ENCODE measurements at regions not wholly inside any gene's neighbourhood (a gene's known extent, or its start where the extent isn't known, plus 50 kb on each side); places are given as distances from the start of the nearest gene placed in this dataset.

- peaks cover 32 to 38% of the 10 kb centered on the region in 2 experiments; a peak in 3 of 4 replicates for H3K9me3 ChIP-seq (ENCODE audit: control insufficient read depth in 1 of 2, insufficient read depth in 1 of 2, low read depth in 1 of 2, low read length in 2 of 2)
- no peaks in the 10 kb centered on the region for H3K4me1 ChIP-seq (ENCODE audit: control insufficient read depth in 1 of 2, insufficient read depth in 2 of 2, low read length in 2 of 2)
- H2AFZ ChIP-seq (ENCODE audit: low read depth, low read length, poor library complexity, severe bottlenecking), result no peak overlapping the region
- no peak overlapping the region for H3K27ac ChIP-seq (ENCODE audit: low read depth, low read length)
- no peaks in the 10 kb centered on the region for H4K20me1 ChIP-seq (ENCODE audit: insufficient read depth)
- ChIA-PET CTCF (no interaction called here), POLR2A (no interaction called here), RAD21 (ENCODE audit: low non-redundant PET in 1 of 2, low total read pairs in 2 of 2, uncharacterized antibody in 2 of 2, unreplicated experiment in 2 of 2) (no interaction called here)
- no peak for DNase-seq (ENCODE audit: low read depth, low spot score)
- H3K4me2 ChIP-seq (ENCODE audit: low read length), result no peak overlapping the region
- TF ChIP-seq POLR2AphosphoS5 (IDR thresholded peaks at IDR 0.05; ENCODE audit: low read depth, low read length) (no peak), CEBPB (IDR thresholded peaks at IDR 0.05; ENCODE audit: low read depth) (no peak), ATF3 (IDR thresholded peaks at IDR 0.05) (no peak), REST (IDR thresholded peaks at IDR 0.05; ENCODE audit: low read depth) (no peak), ZFX (IDR thresholded peaks at IDR 0.05) (no peak)
- intact Hi-C loops (cut with micrococcal nuclease), result no loop called here
- no peak overlapping the region for H3K4me3 ChIP-seq (replicated peaks in 1 of 2; ENCODE audit: low read depth in 1 of 2, low read length in 2 of 2)
- no peak for ATAC-seq
- H3K9me2 ChIP-seq (ENCODE audit: insufficient read depth), result no peaks in the 10 kb centered on the region
- H3K27me3 ChIP-seq (ENCODE audit: insufficient read depth, low read length), result no peaks in the 10 kb centered on the region
- H3K36me3 ChIP-seq (ENCODE audit: control insufficient read depth in 1 of 2, insufficient read depth in 2 of 2, low read length in 2 of 2), result no peaks in the 10 kb centered on the region
- no peak overlapping the region for H3K9ac ChIP-seq (ENCODE audit: low read length)
- BruUV-seq (replicated peaks), result no TSS peak
- no peaks in the 10 kb centered on the region for H3K79me2 ChIP-seq (ENCODE audit: insufficient read depth, low read length)
Observed at GRCh38 chr17:54521137-54521536, 379.5 kb upstream of the TOM1L1 start.

GRCh38 chr17:54524501-54524900 lies 376.2 kb upstream of the TOM1L1 start:
- ChIA-PET POLR2A (no interaction called here), RAD21 (ENCODE audit: low non-redundant PET in 1 of 2, low total read pairs in 2 of 2, uncharacterized antibody in 2 of 2, unreplicated experiment in 2 of 2) (no interaction called here), CTCF (no interaction called here)
- Histone ChIP-seq H3K4me3 (replicated peaks in 1 of 2; ENCODE audit: low read depth in 1 of 2, low read length in 2 of 2) (no peak overlapping the region), H3K4me2 (ENCODE audit: low read length) (no peak overlapping the region), H3K27ac (ENCODE audit: low read depth, low read length) (no peak overlapping the region), H3K4me1 (ENCODE audit: control insufficient read depth in 1 of 2, insufficient read depth in 2 of 2, low read length in 2 of 2) (no peaks in the 10 kb centered on the region), H3K9me2 (ENCODE audit: insufficient read depth) (no peaks in the 10 kb centered on the region), H3K36me3 (ENCODE audit: control insufficient read depth in 1 of 2, insufficient read depth in 2 of 2, low read length in 2 of 2) (no peaks in the 10 kb centered on the region), H4K20me1 (ENCODE audit: insufficient read depth) (no peaks in the 10 kb centered on the region), H3K79me2 (ENCODE audit: insufficient read depth, low read length) (no peaks in the 10 kb centered on the region), H3K9me3 (ENCODE audit: control insufficient read depth in 1 of 2, insufficient read depth in 1 of 2, low read depth in 1 of 2, low read length in 2 of 2) (peaks cover 26 to 40% of the 10 kb centered on the region in 2 experiments; a peak in 2 of 4 replicates), H3K27me3 (ENCODE audit: insufficient read depth, low read length) (no peaks in the 10 kb centered on the region), H3K9ac (ENCODE audit: low read length) (no peak overlapping the region), H2AFZ (ENCODE audit: low read depth, low read length, poor library complexity, severe bottlenecking) (no peak overlapping the region)
- DNase-seq (ENCODE audit: low read depth, low spot score) (no peak), ATAC-seq (no peak)
- intact Hi-C loops (cut with micrococcal nuclease), result no loop called here
- TF ChIP-seq CTCF (IDR thresholded peaks at IDR 0.05 in 2 of 3, conservative IDR thresholded peaks at IDR 0.05 in 1 of 3; ENCODE audit: borderline replicate concordance in 1 of 3, insufficient read depth in 1 of 3, low read depth in 2 of 3, low read length in 2 of 3) (no peak), EZH2phosphoT487 (IDR thresholded peaks at IDR 0.05; ENCODE audit: borderline replicate concordance) (no peak), CEBPB (IDR thresholded peaks at IDR 0.05; ENCODE audit: low read depth) (no peak), JUND (IDR thresholded peaks at IDR 0.05) (no peak), ZNF274 (IDR thresholded peaks at IDR 0.05; ENCODE audit: low read depth, low read length) (no peak), REST (IDR thresholded peaks at IDR 0.05; ENCODE audit: low read depth) (no peak), TCF7L2 (IDR thresholded peaks at IDR 0.05; ENCODE audit: borderline replicate concordance, extremely low read depth, insufficient read depth, insufficient read length) (no peak)
- BruUV-seq (replicated peaks), result no TSS peak
